Hepatic stellate cell (primary cell): ENCODE measurements at regions not wholly inside any gene's neighbourhood (a gene's known extent, or its start where the extent isn't known, plus 50 kb on each side); places are given as distances from the start of the nearest gene placed in this dataset.
"Not testable (repeated sequence)": the region's sequence is repeated elsewhere in the genome, so short reads cannot be mapped to it uniquely, and the experiment has no call there.

Source experiments
- DNase-seq: peaks from one replicate; pipeline ENCODE4 v3.0.0; 2011; ENCODE audit warnings: low spot score

DNA sequence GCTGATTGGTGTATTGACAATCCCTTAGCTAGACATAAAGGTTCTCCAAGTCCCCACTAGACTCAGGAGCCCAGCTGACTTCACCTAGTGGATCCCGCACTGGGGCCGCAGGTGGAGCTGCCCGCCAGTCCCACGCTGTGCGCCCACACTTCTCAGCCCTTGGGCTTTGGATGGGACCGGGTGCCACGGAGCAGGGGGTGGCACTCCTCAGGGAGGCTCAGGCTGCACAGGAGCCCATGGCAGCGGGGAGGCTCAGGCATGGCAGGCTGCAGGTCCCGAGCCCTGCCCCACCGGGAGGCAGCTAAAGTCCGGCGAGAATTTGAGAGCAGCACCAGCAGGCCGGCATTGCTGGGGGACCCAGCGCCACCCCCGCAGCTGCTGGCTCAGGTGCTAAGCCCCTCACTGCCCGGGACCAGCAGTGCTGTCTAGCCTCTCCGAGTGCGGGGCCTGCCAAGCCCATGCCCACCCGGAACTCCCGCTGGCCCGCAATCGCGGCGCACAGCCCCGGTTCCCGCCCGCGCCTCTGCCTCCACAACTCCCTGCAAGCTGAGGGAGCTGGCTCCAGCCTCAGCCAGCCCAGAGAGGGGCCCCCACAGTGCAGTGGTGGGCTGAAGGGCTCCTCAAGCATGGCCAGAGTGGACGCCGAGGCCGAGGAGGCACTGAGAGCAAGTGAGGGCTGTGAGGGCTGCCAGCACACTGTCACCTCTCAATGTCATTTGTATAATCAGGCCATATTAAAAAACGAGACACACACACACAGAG lies 437.2 kb downstream of the CSNK1G3 start:
- no peak for DNase-seq

DNA sequence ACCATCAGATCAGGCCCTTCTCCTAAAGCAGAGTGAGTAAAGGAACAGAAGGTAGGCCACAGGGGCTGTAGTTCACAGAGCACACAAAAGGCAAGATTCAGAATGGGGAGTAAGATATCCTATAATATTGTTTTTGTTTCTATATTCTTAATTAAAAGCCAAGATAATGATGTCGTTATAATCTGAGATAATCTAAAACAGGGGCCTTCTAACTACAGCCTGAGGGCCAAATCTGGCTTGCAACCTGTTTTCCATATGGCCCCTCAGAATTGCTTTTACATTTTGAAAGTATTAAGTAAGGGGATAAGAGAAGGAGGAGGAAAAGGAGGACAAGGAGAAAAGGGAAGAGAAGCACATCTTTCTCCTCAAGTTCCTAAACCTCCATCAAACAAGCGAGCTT lies 435.8 kb downstream of the CSNK1G3 start:
- no peak for DNase-seq

DNA sequence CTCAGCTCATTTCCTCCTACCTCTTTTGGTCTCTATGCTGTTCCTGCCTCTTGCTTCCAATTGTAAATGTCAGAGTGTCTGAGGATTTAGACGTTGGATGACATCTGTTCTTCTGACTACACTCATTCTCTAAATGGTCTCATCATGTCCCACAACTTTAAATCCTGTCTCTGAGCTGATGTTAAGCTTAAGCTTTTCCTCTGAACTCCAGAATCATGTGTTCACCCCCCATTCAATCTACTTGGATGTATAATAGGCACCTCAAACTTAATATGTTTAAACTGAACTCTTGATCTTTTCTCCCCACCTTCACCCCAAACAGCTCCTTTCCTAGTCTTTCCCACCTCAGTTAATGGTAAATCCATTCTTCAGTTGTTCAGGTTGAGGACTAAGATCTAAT lies 433.6 kb downstream of the CSNK1G3 start:
- no peak for DNase-seq

DNA sequence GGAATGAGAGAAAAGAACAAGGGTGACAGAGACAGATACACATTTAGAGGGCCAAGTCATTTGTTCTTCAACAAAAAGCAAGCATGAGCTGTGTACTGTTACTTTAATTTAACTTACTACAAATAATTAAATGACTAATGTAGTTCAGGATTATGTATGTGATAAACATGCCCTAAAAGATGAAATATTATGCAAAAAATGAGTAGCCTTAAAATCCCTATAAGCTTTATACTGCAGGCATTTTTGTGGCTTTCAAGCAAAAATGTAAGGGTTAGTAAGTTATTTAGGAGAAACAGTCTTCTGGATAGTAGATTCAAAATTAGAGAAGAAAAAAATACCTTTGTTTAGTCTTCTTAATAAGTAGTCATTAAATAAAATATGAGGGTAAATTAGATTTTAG lies 431.2 kb downstream of the CSNK1G3 start:
- DNase-seq = no peak

DNA sequence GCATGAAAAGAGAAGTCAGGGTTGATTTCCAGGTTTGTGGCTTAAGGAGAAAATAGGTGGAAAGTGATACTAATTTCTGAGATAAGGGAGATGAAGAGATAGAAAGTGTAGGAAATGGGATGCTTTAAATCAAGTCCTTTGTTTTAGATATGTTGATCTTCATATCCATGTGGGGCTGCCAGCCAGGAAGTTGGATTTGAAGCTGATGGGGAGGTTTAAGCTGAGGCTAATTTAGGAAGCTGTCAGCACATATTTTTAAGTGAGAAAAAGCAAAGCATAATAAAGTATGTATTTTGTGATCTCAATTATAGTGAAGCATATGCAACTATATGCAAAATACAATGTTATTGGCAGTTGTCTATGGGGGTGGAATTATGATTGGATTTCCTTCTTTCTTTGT lies 428.4 kb downstream of the CSNK1G3 start:
- DNase-seq = no peak

DNA sequence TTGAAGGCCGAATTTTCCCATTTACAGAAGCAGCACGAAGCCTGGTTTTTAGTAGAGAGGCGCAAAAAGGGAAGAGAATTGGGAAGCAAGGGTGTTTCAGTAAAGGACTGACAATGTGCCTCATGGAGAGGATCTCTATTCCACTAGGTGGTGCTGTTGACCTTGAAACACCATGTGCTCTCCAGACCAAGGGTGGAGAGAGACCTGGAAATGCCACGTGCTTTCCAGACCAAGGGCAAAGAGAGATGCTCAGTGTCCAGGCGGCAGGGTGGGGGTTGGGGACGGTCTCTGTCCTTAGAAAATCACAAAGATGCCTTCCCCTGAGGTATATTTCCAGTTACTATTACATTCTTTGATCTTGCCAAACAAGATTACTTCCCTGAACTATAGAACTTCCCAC lies 425.3 kb downstream of the CSNK1G3 start:
- DNase-seq = peak; percentile 27

DNA sequence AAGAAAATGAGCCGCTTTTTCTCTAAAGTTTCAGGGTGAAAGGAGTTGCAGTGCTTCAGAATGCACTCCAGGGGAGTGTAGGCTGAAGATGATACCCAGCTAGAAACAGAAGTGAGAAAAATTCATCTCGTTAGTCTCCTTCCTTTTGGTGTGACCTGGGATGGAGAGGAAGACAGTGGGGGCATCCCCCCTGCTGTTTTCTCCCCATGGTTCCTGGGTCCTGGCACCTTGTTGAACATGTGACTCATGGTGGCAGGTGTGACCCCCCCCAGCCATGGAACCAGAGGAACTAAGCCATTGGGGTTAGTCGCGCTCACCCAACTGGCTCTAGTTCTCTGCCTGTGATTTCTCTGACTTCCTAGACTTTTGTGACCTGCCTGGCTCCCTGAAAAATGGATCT lies 424.6 kb downstream of the CSNK1G3 start:
- no peak for DNase-seq

DNA sequence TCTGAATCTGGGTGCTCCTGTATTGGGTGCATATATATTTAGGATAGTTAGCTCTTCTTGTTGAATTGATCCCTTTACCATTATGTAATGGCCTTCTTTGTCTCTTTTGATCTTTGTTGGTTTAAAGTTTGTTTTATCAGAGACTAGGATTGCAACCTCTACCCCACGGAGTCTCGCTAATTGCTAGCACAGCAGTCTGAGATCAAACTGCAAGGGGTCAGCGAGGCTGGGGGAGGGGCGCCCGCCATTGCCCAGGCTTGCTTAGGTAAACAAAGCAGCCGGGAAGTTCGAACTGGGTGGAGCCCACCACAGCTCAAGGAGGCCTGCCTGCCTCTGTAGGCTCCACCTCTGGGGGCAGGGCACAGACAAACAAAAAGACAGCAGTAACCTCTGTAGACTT lies 421.8 kb downstream of the CSNK1G3 start:
- not testable (repeated sequence) for DNase-seq

DNA sequence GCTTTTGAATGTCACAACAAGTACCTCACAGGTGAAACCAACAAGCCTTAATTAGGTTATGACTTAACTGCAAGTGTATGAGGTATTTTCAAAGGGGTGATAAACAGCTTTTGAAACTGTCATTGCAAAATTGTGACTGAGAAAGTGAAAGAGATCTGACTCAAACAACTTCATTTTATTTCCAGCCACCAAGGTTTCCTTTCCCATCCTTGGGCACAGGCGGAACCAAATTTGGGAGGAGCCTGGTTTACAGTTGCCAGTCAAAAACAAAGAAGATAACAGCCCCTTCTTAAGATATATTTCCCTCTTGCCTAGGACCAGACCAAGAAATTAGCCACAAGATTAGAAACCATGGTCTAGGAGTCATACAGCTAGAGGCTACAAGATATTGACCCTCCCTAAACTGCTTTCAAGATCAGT lies 417.1 kb downstream of the CSNK1G3 start:
- no peak for DNase-seq

DNA sequence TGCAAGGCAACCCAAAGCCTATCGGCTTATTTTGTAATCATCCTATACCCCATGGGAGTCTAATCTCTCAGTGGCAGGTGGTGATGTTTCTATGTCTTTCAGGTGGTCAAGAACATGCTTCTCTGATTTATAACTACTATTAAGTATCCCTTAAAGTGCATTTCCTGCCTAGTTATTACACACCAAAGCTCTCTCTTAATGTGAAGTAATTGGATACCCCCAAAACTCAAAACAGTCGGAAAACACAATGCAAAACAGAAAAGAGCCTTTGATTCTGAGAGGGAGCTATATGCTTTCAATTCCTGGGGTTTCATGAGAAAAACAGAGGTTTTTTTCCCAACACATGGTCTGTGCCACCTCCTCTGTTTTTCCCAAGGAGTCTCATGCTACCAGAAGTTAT lies 416.4 kb downstream of the CSNK1G3 start:
- DNase-seq = no peak

DNA sequence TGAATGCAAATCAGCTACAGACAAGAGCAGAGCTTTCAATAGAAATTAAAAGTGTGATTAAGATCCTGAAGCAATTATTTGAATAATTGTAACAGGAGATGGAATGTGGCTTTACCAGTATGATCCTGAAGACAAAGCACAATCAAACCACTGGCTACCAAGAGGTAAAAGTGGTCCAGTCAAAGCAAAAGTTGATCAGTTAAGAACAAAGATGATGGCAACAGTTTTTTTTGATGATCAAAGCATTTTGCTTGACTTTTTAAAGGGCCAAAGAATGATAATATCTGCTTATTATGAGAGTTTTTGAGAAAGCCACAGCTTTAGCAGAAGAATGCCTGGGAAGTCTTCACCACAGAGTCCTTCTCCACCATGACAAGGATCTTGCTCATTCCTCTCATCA lies 409.2 kb downstream of the CSNK1G3 start:
- no peak for DNase-seq

DNA sequence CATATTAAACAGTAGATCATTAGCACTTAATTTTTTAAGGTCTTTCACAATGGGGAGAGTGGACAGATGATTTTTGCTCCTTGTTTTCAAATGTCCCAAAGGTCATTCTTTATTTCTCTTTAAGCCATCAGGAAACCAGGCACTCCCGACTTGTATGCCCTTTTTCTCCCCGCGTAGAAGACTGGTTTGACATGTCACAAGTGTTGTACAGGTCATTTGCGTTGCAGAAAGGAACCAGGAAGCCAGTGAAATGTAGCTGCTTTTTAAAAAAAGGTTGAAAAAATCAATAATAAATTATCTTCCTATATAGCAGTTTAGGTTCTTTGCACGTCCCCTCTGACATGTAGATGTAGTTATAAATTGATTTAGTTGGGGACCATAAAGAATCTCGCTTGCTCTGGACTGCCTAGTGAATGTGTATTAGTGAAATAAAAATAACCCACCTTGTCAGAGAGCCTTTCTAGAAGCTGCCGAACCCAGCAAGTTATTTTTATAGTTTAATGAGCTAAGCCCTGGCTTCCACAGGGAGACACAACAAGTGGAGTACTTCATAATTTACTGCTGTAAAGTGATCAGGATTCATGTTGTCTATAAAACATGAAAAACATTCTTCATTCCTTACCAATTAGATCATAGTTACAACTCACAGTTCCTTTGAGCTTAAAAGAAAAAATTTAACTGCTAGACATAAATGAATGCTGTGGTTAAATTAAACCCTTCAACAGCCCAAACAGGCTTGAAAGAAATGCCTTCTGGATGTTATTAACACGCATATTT lies 404.6 kb downstream of the CSNK1G3 start:
- DNase-seq = no peak

DNA sequence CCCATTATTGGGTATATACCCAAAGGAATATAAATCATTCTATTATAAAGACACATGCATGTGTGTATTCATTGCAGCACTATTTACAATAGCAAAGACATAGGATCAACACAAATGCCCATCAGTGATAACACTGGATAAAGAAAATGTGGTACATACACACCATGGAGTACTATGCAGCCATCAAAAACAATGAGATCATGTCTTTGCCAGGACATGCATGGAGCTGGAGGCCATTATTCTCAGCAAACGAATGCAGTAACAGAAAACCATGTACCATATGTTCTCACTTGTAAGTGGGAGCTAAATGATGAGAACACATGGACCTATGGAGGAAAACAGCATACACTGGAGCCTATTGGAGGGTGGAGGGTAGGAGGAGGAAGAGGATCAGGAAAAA lies 402.4 kb downstream of the CSNK1G3 start:
- no peak for DNase-seq

DNA sequence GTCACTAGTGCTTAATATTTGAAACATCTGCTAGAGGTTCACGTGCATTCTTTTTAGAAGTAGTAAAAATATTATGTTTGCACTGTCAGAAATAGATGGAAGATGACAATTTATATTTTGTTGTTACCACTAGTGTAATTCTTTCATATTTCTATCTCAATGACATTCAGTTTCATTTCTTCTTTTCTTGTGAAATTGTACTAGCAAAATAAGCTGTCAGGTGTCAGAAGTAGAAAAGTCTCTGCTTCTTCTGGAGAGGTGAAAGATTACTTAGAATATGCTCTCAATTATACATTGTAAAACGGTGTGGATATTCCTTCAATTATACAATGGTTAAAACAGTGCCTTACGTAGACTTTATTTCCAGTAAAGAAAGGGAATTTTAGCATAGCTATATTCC lies 395.4 kb downstream of the CSNK1G3 start:
- no peak for DNase-seq

DNA sequence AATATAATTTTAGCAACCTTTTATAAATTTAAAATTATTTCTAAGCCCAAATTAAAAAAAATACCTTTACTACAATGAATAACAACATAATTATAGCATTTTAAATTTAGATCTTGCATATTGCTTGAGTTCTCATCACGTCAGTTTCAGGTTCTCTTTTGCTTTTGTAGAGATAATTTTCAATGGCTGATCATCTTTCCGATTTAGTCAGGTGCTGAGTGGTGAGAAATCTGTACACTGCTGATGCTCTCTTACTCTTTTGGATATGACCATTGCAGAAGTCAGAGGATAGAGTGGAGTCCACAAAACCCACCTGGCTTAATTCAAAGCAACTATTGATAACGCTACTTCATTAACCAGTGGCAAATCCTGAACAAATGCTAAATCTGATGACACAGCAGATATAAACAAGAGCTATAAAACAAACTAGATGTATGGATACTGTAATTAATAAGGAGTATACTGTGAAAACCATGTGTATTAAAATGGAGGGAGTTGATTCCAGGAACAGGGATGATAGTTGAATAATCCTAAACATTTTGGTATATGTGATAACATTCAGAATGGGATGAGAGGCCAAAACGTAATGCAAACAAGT lies 394.8 kb downstream of the CSNK1G3 start:
- DNase-seq = no peak

DNA sequence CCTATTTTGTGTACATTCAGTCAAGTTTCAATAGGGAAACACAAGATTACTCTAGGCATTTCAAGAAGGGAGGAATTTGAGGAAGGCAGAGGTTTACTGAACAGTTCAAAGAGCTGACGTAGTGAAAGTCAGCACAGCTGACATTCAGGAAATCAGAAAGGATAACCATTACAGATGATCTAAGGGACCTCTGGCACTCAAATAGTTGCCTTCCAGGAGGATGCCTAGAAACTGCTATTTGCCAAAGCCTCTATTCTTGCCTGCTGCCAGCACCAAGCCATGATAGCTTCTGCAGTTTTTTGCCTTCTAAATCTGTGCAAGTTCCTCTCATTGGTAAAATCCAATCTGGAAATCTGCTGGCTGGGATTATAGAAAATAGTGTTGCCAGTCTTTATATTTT lies 373.1 kb downstream of the CSNK1G3 start:
- no peak for DNase-seq

DNA sequence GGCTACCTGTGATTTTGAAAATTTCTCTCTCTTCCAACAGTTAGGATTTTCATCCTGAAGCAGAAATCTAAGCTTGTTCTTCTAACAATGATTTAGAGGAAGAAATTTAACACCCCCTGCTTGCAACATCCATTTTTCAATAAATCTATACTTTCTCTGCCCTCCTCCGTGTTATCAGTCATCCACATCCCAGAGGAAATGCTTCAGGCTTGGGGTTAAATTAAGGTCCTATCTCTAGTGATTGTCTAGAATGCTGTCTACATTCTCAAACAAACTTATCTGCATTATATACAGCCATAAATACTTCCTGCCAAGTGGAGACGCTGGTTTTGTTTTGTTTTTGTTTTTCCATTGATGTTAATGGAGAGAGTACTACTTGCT lies 371.0 kb downstream of the CSNK1G3 start:
- DNase-seq = no peak

DNA sequence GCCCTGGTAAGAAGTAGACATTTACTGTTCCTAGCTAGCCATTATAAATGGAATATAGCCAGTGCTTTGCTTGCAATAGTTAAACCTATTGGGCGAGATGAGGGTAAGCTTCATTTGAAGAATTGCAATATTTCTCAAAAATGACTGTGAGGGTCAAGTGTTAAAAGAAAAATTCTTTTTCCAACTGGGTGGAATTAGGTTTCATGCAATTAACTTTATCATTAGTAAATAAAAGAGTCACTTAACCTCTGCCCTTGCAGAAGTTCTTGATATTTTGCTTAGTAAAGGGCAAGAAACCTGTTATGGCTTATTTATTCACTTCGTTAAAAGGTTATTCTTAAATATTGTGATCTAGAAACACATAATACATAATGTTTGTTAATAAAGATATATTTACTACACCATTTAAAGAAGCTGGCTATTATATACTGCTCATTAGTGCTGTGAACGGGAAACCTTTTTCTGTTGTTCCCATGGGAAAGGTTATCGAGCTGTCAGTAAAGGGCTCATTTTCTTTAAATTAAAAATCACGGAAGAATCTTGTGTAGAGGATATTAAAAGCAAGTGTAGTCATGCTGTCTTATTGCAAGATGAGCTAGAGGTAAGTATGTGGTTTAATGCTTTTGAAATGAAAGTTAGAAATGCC lies 370.5 kb downstream of the CSNK1G3 start:
- DNase-seq = no peak

DNA sequence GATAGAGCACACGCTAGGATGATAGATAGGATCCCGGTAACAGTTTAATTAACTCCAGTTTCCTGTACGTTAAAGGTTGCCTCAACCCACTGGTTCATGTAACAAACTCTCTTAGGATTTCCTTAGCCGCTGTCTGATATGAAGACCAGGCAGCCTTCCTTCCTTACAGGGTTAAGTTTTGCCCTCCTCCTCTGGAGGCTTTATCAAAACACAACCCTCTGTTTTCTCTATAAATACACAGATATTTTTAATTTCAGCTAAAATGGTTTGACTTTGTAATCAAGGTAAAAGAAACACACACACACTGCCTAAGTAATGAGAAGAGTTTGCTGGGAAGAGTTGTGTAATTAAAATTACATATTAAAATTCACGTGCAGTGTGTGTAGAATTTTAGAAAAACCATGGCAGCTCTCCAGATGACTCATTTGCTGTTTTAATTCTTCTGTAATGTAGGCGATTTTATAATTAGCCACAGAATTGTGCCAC lies 369.8 kb downstream of the CSNK1G3 start:
- DNase-seq = no peak

DNA sequence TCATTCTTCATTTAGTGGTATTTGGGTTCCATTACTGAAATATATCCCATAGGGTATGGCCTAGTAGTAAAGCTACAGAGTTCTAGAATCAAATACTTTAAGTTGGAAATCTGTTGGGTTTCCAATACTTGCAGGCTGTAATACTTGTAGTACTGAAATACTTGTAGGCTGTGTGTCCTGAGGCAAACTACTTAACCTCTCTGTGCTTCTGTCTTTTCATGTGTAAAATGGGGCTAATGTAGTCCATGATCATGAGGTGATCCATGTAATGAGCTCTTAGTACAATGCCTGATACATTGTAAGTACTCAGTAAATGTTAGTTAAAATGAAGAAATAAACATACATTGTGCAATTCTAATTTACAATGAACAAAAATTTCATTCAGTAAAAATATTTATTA lies 368.9 kb downstream of the CSNK1G3 start:
- no peak for DNase-seq

DNA sequence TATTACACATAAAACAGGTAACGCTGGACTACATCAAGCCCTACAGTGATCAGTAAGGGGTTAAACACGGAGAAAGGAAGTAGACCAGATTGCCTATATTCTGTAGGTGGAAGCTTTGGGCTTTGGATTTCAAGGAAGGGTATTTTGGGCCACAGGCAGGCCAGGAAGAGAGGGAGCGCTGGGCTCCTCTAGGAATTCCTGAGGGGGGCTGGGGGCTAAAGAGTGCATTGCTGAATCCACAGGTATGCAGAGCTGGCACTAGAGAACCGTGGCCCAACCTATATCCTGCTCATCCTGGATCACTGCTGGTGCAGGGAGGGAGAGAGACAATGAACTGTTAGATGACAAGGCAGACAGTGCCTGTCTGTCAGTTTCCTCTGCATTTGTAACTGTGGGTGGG lies 367.1 kb downstream of the CSNK1G3 start:
- no peak for DNase-seq

DNA sequence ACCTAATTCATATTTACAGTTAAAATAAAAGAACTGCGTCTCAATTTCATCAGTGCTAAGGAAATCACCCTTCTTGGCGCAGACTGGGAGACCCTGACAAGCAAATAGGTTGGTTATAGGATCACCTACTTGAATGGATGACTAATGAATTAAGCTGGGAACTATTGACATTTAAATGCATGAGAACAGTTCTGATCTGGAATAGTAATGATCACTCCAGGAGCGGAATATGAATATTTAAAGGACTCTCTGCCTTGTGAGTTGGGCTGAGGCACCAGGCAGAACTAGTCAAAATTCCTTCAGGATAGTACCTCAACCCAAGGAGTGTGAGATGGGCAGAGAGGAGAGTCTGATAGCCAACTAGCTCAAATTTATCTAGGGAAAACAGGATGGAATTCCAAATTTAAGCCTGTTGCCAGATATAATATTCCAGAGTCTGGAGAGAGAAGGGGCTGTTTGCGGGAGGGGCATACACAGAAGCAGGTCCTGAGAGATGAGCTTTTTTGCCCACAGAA lies 364.4 kb downstream of the CSNK1G3 start:
- no peak for DNase-seq
